Keratinocyte (primary cell): ENCODE measurements at regions not wholly inside any gene's neighbourhood (a gene's known extent, or its start where the extent isn't known, plus 50 kb on each side); places are given as distances from the start of the nearest gene placed in this dataset.

ENCODE experiments used
- CTCF ChIP-seq, 3 experiments: IDR thresholded peaks in 1 of 3; conservative IDR thresholded peaks in 1 of 3; optimal IDR thresholded peaks in 1 of 3; 2 replicates in 2 of 3; 3 replicates in 1 of 3; pipeline versions ENCODE3 to v1.5.1; 2011; ENCODE audit warnings: low read length in 3 of 3, mild to moderate bottlenecking in 3 of 3, moderate library complexity in 2 of 3, control low read depth in 1 of 3, inconsistent platforms in 1 of 3; ENCODE audit not compliant: insufficient read depth in 2 of 3; ENCODE audit errors: extremely low read depth in 1 of 3
- EZH2 ChIP-seq: IDR thresholded peaks from one replicate; pipeline ENCODE4 v1.6.1; 2012; ENCODE audit warnings: inconsistent platforms, mild to moderate bottlenecking, low read length, moderate library complexity

- TF ChIP-seq CTCF (optimal IDR thresholded peaks at IDR 0.05 in 1 of 3, IDR thresholded peaks at IDR 0.05 in 1 of 3, conservative IDR thresholded peaks at IDR 0.05 in 1 of 3; ENCODE audit: extremely low read depth in 1 of 3, insufficient read depth in 2 of 3, low read length in 3 of 3) (no peak), EZH2 (no peak)
Observed at GRCh38 chr4:41472081-41472480, 65.9 kb upstream of the LIMCH1 start.
